Epithelial cell of esophagus (primary cell): ENCODE measurements at regions not wholly inside any gene's neighbourhood (a gene's known extent, or its start where the extent isn't known, plus 50 kb on each side); places are given as distances from the start of the nearest gene placed in this dataset.

Experiments
- DNase-seq: peaks from one replicate; pipeline ENCODE4 v3.0.0; 2010; ENCODE audit warnings: low read depth
- H3K4me3 ChIP-seq: 2 replicates; pipeline ENCODE4 v1.5.1; 2011; ENCODE audit warnings: mild to moderate bottlenecking, low read length, control low read depth
- TF ChIP-seq, protein P1 (sequence below): IDR thresholded peaks from 2 replicates; pipeline ENCODE4 v1.5.1; 2011; ENCODE audit warnings: low read depth, mild to moderate bottlenecking, low read length, control low read depth, inconsistent platforms; ENCODE audit not compliant: insufficient read depth; ENCODE audit errors: missing control alignments

DNA sequence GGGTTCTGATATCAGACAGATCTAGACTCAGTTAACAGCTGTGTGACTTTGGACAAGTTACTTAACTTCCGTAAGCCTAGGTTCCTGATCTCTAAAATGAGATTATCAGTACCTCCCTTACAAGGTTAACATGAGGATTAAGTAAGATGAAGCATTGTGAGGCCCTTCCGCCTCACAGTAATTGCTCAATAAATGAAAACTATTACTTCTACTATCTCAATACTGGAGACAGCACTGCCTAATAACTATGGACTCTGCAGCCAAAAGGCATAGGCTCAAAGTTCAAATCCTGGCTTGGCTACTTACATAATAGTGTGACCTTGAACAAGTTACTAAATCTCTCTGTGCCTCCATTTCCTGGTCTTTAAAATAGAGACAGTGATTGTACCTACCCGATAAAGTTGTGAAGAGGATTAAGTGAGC lies 82.0 kb upstream of the ATP11B start:
- TF ChIP-seq, protein P1, sequence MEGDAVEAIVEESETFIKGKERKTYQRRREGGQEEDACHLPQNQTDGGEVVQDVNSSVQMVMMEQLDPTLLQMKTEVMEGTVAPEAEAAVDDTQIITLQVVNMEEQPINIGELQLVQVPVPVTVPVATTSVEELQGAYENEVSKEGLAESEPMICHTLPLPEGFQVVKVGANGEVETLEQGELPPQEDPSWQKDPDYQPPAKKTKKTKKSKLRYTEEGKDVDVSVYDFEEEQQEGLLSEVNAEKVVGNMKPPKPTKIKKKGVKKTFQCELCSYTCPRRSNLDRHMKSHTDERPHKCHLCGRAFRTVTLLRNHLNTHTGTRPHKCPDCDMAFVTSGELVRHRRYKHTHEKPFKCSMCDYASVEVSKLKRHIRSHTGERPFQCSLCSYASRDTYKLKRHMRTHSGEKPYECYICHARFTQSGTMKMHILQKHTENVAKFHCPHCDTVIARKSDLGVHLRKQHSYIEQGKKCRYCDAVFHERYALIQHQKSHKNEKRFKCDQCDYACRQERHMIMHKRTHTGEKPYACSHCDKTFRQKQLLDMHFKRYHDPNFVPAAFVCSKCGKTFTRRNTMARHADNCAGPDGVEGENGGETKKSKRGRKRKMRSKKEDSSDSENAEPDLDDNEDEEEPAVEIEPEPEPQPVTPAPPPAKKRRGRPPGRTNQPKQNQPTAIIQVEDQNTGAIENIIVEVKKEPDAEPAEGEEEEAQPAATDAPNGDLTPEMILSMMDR: no peak
- no peak overlapping the region for H3K4me3 ChIP-seq
- no peak for DNase-seq

DNA sequence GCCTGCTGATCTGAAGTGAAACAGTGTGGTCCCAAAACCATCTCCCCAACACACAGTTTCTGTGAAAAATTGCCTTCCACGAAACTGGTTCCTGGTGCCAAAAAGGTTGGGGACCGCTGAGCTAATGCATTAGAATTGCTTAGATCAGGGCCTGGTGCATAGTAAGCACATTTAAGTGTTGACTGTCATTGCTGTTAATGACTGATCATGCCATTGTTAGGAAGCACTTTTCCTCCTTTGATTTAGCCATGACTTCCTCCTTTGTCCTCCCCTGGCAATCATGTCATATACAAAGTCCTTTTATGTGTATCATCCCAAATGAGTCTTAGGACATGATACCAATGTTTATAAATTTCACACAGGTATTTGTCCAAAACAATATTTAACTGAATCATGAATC lies 81.5 kb upstream of the ATP11B start:
- no peak overlapping the region for H3K4me3 ChIP-seq
- TF ChIP-seq, protein P1: no peak
- no peak for DNase-seq

DNA sequence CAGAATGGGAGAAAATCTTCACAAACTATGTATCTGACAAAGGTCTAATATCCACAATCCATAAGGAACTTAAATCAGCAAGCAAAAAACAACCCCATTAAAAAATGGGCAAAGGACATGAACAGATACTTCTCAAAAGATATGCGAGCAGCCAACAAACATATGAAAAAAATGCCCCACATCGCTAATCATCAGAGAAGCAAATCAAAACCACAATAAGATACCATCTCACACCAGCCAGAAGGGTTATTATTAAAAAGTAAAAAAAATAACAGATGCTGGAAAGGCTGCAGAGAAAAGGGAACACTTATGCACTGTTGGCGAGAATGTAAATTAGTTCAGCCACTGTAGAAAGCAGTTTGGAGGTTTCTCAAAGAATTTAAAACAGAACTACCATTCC lies 80.2 kb upstream of the ATP11B start:
- TF ChIP-seq, protein P1: no peak
- DNase-seq: no peak
- H3K4me3 ChIP-seq: no peak overlapping the region

DNA sequence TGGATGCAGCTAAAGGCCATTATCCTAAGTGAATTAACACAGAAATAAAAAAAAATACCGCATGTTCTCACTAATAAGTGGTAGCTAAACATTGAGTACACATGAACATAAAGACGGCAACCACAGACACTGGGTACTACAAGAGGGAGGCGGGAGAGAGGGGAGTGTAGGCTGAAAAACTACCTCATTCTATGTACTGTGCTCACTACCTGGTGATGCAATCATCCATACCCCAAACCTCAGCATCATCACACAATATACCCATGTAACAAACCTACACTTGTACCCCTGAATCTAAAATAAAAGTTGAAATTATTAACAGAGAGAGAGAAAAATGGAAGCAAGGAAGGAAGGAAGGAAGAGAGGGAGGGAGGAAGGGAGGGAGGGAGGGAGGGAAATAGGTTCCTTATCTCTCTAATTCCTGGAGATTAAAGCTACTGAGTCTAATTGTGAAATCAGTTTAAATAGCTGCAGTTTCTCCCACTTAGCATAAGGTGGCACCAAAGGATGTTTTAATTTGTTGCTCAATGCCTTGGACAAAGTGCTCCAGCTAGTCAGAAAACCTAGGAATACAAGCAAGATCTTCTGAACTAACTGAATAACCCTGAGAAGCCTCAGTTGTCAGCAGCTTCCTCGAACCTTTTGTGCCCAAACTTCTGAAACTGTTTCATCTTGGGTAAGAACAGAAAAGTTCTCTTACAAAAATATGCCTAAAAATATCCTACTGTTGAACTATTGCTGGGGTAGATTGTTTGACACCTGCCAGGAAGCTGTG lies 79.4 kb upstream of the ATP11B start:
- no peak overlapping the region for H3K4me3 ChIP-seq
- DNase-seq: peak; percentile 80
- TF ChIP-seq, protein P1: peak; percentile 69

DNA sequence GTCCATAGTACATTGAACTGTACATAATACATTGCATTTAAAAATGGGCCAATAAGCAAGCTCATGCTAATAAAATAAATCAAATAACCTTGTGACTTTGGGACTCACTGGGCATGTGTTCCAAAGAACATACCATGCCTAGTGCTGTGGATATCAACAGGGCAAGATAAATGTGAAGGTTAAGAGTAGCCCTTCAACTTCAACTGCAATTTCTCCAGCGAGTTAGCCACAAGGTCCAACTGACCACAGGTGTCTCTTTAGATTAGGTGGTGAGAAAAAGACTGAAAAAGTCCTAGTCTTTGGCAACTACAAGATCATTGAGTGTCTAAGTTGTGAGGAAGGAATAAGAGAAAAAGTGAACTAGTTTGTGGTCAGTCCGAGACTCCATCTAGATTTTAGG lies 78.3 kb upstream of the ATP11B start:
- no peak for DNase-seq
- TF ChIP-seq, protein P1: no peak
- no peak overlapping the region for H3K4me3 ChIP-seq

DNA sequence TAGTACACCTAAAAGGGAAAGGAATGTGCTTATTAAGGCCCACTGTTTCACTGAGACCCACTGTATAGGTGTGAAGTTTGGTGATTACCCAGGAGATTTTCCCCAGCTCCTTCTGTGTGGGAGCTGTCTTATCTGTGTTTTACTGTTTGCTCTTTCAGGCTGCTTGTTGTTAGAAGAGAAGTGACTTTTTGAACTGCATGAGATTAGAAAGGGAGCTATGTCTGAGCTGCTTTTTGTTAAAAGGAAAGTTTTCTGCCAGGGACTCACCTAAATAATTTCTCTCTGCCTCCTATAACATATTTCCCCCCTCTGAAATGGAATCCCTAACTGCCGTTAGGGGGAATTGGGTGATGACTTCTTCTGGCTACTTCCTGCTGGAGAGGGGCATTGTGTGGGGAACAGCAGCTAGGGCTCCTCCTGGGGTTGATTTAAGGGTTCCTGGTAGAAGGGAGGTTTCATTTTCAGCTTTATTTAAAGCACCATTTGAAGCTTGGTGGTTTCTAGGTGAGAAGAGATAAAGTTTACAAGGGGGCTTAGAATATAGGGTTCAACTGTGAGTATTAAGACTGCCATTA lies 77.1 kb upstream of the ATP11B start:
- TF ChIP-seq, protein P1: no peak
- no peak for DNase-seq
- H3K4me3 ChIP-seq: no peak overlapping the region
